H9 (cell line): ENCODE measurements at regions not wholly inside any gene's neighbourhood (a gene's known extent, or its start where the extent isn't known, plus 50 kb on each side); places are given as distances from the start of the nearest gene placed in this dataset.

Experiments used
- DNase-seq: peaks from one replicate; pipeline ENCODE4 v3.0.0-alpha.2; 2017
- H2AFZ ChIP-seq: one replicate; pipeline ENCODE4 v1.6.1; 2013; ENCODE audit warnings: mild to moderate bottlenecking, low read length, control low read depth, moderate library complexity
- H2AK5ac ChIP-seq: 2 replicates; pipeline ENCODE4 v1.6.1; 2013; ENCODE audit warnings: low read length, control low read depth, mixed read lengths; ENCODE audit not compliant: insufficient read length
- H2BK120ac ChIP-seq: one replicate; pipeline ENCODE4 v1.6.1; 2013; ENCODE audit warnings: low read depth, mild to moderate bottlenecking, low read length, control low read depth, inconsistent platforms; ENCODE audit not compliant: poor library complexity, severe bottlenecking
- H2BK12ac ChIP-seq: 2 replicates; pipeline ENCODE4 v1.6.1; 2013; ENCODE audit warnings: low read length, control low read depth, mixed read lengths, low read depth; ENCODE audit not compliant: insufficient read length
- H2BK15ac ChIP-seq: 2 replicates; pipeline ENCODE4 v1.6.1; 2013; ENCODE audit warnings: low read depth, low read length, control low read depth
- H2BK20ac ChIP-seq: one replicate; pipeline ENCODE4 v1.6.1; 2013; ENCODE audit warnings: low read depth, mild to moderate bottlenecking, low read length, control low read depth, inconsistent platforms; ENCODE audit not compliant: poor library complexity, severe bottlenecking
- H2BK5ac ChIP-seq: 2 replicates; pipeline ENCODE4 v1.6.1; 2013; ENCODE audit warnings: low read length, control low read depth, mixed read lengths; ENCODE audit not compliant: insufficient read length
- H3K14ac ChIP-seq: 2 replicates; pipeline ENCODE4 v1.6.1; 2013; ENCODE audit warnings: low read length, control low read depth; ENCODE audit not compliant: insufficient read depth
- H3K18ac ChIP-seq: 2 replicates; pipeline ENCODE4 v1.6.1; 2013; ENCODE audit warnings: low read depth, mild to moderate bottlenecking, mixed read lengths, low read length, control low read depth; ENCODE audit not compliant: insufficient read length
- H3K23ac ChIP-seq: 2 replicates; pipeline ENCODE4 v1.6.1; 2013; ENCODE audit warnings: low read length, control low read depth, mixed read lengths, low read depth; ENCODE audit not compliant: insufficient read length
- H3K23me2 ChIP-seq: 2 replicates; pipeline ENCODE4 v1.6.1; 2013; ENCODE audit warnings: low read depth, mild to moderate bottlenecking, mixed read lengths, low read length, control low read depth; ENCODE audit not compliant: insufficient read length, poor library complexity, severe bottlenecking
- H3K27ac ChIP-seq: 2 replicates; pipeline ENCODE4 v1.5.1; 2013; ENCODE audit warnings: low read length, control low read depth, mixed read lengths, low read depth; ENCODE audit not compliant: insufficient read length
- H3K27me3 ChIP-seq: 2 replicates; pipeline ENCODE4 v1.6.1; 2013; ENCODE audit warnings: low read length, control low read depth, inconsistent platforms; ENCODE audit not compliant: insufficient read depth
- H3K4ac ChIP-seq: 2 replicates; pipeline ENCODE4 v1.6.1; 2013; ENCODE audit warnings: low read depth, mild to moderate bottlenecking, control low read depth, inconsistent platforms, low read length, moderate library complexity
- H3K4me1 ChIP-seq: 2 replicates; pipeline ENCODE4 v1.6.1; 2013; ENCODE audit warnings: low read length, control low read depth, inconsistent platforms; ENCODE audit not compliant: insufficient read depth
- H3K4me2 ChIP-seq: 2 replicates; pipeline ENCODE4 v1.6.1; 2013; ENCODE audit warnings: low read length, control low read depth, mixed read lengths; ENCODE audit not compliant: insufficient read length, insufficient read depth
- H3K56ac ChIP-seq: 2 replicates; pipeline ENCODE4 v1.6.1; 2013; ENCODE audit warnings: low read depth, mild to moderate bottlenecking, mixed read lengths, low read length, control low read depth; ENCODE audit not compliant: insufficient read length
- H3K79me1 ChIP-seq: 2 replicates; pipeline ENCODE4 v1.6.1; 2013; ENCODE audit warnings: low read depth, mild to moderate bottlenecking, moderate library complexity, low read length, control low read depth, inconsistent platforms; ENCODE audit not compliant: insufficient read depth, poor library complexity, severe bottlenecking
- H3K79me2 ChIP-seq: 2 replicates; pipeline ENCODE4 v1.6.1; 2013; ENCODE audit warnings: low read length, control low read depth, inconsistent platforms; ENCODE audit not compliant: insufficient read depth
- H3K9ac ChIP-seq: 2 replicates; pipeline ENCODE4 v1.6.1; 2013; ENCODE audit warnings: low read length, control low read depth, mixed read lengths; ENCODE audit not compliant: insufficient read length; ENCODE audit errors: extremely low read depth
- H3K9me3 ChIP-seq: one replicate; pipeline ENCODE4 v1.6.1; 2013; ENCODE audit warnings: low read depth, low read length, inconsistent platforms; ENCODE audit not compliant: control insufficient read depth
- H3T11ph ChIP-seq: one replicate; pipeline ENCODE4 v1.6.1; 2013; ENCODE audit warnings: mild to moderate bottlenecking, low read length, control low read depth, inconsistent platforms
- H4K20me1 ChIP-seq: one replicate; pipeline ENCODE4 v1.6.1; 2013; ENCODE audit not compliant: control insufficient read depth, insufficient read length, insufficient read depth
- H4K5ac ChIP-seq: 2 replicates; pipeline ENCODE4 v1.6.1; 2013; ENCODE audit warnings: low read depth, mild to moderate bottlenecking, mixed read lengths, low read length, control low read depth; ENCODE audit not compliant: insufficient read length
- H4K8ac ChIP-seq: replicated peaks from 2 replicates; pipeline ENCODE4 v1.6.1; 2013; ENCODE audit warnings: low read length, control low read depth, mixed read lengths, low read depth; ENCODE audit not compliant: insufficient read length
- H4K91ac ChIP-seq: 2 replicates; pipeline ENCODE4 v1.6.1; 2013; ENCODE audit warnings: low read depth, mild to moderate bottlenecking, moderate library complexity, mixed read lengths, low read length, control low read depth; ENCODE audit not compliant: insufficient read length
- H3K27ac Mint-ChIP-seq, 3 experiments: 2 replicates in 2 of 3; 3 replicates in 1 of 3; pipeline ENCODE4 v1.8.0; 2020 to 2021; ENCODE audit warnings: mixed read lengths in 3 of 3, mild to moderate bottlenecking in 1 of 3, moderate library complexity in 1 of 3
- H3K27me3 Mint-ChIP-seq: 2 replicates; pipeline ENCODE4 v1.8.0; 2021; ENCODE audit warnings: low read depth, mild to moderate bottlenecking, moderate library complexity, mixed read lengths
- H3K36me3 Mint-ChIP-seq, 3 experiments: 2 replicates in 2 of 3; 3 replicates in 1 of 3; pipeline ENCODE4 v1.8.0; 2020 to 2021; ENCODE audit warnings: low read depth in 3 of 3, mixed read lengths in 3 of 3; ENCODE audit not compliant: insufficient read depth in 1 of 3
- H3K4me1 Mint-ChIP-seq, 2 experiments: 2 replicates each; pipeline ENCODE4 v1.8.0; 2020; ENCODE audit warnings: mixed read lengths in 2 of 2
- H3K4me3 Mint-ChIP-seq, 2 experiments: 2 replicates in 1 of 2; 3 replicates in 1 of 2; pipeline ENCODE4 v1.8.0; 2020 to 2021; ENCODE audit warnings: mild to moderate bottlenecking in 2 of 2, mixed read lengths in 2 of 2, moderate library complexity in 1 of 2
- H3K9me3 Mint-ChIP-seq, 2 experiments: 2 replicates in 1 of 2; 3 replicates in 1 of 2; pipeline ENCODE4 v1.8.0; 2020; ENCODE audit warnings: mild to moderate bottlenecking in 2 of 2, mixed read lengths in 2 of 2, moderate library complexity in 1 of 2
- TF ChIP-seq, protein P1 (sequence below): fragments of 200-600 bp; sonication (generic); conservative IDR thresholded peaks from 3 replicates; pipeline ENCODE4 v1.8.0; 2021; ENCODE audit warnings: antibody characterized with exemption, mild to moderate bottlenecking

DNA sequence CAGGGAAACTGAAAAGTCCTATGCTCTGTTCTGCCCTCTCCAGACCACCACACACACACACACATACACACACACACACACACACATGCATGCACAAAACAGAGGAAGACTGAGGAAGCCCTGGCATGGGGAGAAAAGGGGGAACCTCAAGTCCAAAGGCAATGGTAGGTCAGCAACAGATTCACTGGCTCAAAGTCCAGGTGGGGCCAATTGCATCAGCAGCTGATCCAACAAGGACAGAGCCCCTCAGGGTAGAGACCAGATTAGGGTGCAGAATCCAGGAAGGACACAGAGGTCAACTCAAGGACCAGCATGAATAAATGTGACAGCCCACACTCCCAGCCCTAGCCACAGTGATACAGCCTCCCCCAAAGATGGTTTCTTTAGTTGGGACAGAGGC lies 425.0 kb upstream of the SOX5 start:
- H2BK20ac ChIP-seq: no peak overlapping the region
- no peak overlapping the region for H3K18ac ChIP-seq
- TF ChIP-seq, protein P1, sequence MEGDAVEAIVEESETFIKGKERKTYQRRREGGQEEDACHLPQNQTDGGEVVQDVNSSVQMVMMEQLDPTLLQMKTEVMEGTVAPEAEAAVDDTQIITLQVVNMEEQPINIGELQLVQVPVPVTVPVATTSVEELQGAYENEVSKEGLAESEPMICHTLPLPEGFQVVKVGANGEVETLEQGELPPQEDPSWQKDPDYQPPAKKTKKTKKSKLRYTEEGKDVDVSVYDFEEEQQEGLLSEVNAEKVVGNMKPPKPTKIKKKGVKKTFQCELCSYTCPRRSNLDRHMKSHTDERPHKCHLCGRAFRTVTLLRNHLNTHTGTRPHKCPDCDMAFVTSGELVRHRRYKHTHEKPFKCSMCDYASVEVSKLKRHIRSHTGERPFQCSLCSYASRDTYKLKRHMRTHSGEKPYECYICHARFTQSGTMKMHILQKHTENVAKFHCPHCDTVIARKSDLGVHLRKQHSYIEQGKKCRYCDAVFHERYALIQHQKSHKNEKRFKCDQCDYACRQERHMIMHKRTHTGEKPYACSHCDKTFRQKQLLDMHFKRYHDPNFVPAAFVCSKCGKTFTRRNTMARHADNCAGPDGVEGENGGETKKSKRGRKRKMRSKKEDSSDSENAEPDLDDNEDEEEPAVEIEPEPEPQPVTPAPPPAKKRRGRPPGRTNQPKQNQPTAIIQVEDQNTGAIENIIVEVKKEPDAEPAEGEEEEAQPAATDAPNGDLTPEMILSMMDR: no peak
- H2BK15ac ChIP-seq: no peak overlapping the region
- no peak overlapping the region for H3K9ac ChIP-seq
- no peak overlapping the region for H2AFZ ChIP-seq
- H3K4me3 Mint-ChIP-seq: no peak overlapping the region
- H3K27me3 Mint-ChIP-seq: no peaks in the 10 kb centered on the region
- no peak overlapping the region for H3K4me2 ChIP-seq
- H4K8ac ChIP-seq: no peak overlapping the region
- no peaks in the 10 kb centered on the region for H3K9me3 Mint-ChIP-seq
- H3K23me2 ChIP-seq: no peaks in the 10 kb centered on the region
- no peak overlapping the region for H2BK5ac ChIP-seq
- no peak overlapping the region for H3K23ac ChIP-seq
- no peak overlapping the region for H3T11ph ChIP-seq
- H3K36me3 Mint-ChIP-seq: no peaks in the 10 kb centered on the region; a peak in 2 of 7 replicates
- no peak overlapping the region for H3K4ac ChIP-seq
- H3K27me3 ChIP-seq: no peaks in the 10 kb centered on the region
- no peak overlapping the region for H3K56ac ChIP-seq
- H3K9me3 ChIP-seq: no peaks in the 10 kb centered on the region
- no peak overlapping the region for H2BK120ac ChIP-seq
- peaks cover 20 to 26% of the 10 kb centered on the region in 2 experiments for H3K4me1 Mint-ChIP-seq
- H2AK5ac ChIP-seq: no peak overlapping the region
- H3K79me2 ChIP-seq: no peaks in the 10 kb centered on the region
- no peak overlapping the region for H4K5ac ChIP-seq
- H3K79me1 ChIP-seq: no peaks in the 10 kb centered on the region
- DNase-seq: no peak
- no peak overlapping the region for H4K91ac ChIP-seq
- H3K27ac Mint-ChIP-seq: peak overlapping the region in 1 of 3 experiments; percentile 18; a peak in 1 of 7 replicates
- H3K4me1 ChIP-seq: peaks cover 12% of the 10 kb centered on the region
- no peak overlapping the region for H2BK12ac ChIP-seq
- H4K20me1 ChIP-seq: no peaks in the 10 kb centered on the region
- no peak overlapping the region for H3K27ac ChIP-seq
- no peak overlapping the region for H3K14ac ChIP-seq
